Fibroblast of peridontal ligament (primary cell): ENCODE measurements at regions not wholly inside any gene's neighbourhood (a gene's known extent, or its start where the extent isn't known, plus 50 kb on each side); places are given as distances from the start of the nearest gene placed in this dataset.

Source experiments
- DNase-seq: peaks from one replicate; pipeline ENCODE4 v3.0.0-alpha.2; 2010; ENCODE audit errors: extremely low read depth

- DNase-seq, result no peak
Measured at GRCh38 chr4:183852910-183853547, 52.1 kb upstream of the STOX2 start.

DNA sequence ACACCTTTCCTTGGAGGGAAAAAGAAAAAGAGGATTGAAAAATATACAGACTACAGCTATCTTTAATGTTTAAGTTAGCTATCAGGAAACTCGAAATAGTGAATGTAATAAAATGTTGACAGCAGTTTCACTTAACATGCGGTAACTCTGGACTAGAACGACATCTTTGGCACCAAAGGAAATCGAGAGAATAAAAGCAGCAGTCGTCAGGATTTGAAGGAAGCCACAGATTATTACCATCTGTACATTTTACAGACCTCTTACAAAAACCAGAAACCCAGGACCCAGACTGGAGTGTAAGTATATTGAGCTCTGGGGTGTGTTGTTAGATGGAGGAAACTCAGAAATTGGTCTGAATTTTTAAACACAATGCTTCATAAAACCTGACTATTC lies 51.6 kb upstream of the STOX2 start:
- no peak for DNase-seq
